Thyroid gland (tissue), 4 donors: ENCODE measurements at regions not wholly inside any gene's neighbourhood (a gene's known extent, or its start where the extent isn't known, plus 50 kb on each side); places are given as distances from the start of the nearest gene placed in this dataset.
"Not testable (repeated sequence)": the region's sequence is repeated elsewhere in the genome, so short reads cannot be mapped to it uniquely, and the experiment has no call there.

Source experiments
- DNase-seq, 2 donors: peaks; one replicate each; pipeline ENCODE4 v3.0.0-alpha.2; 2019
- H3K27ac ChIP-seq, 3 donors: fragments of 200-600 bp; sonication (generic); 1 replicate in 2 of 3; 2 replicates in 1 of 3; pipeline ENCODE4 v1.5.1; 2016 to 2019; ENCODE audit warnings: mild to moderate bottlenecking in 1 of 3, moderate library complexity in 1 of 3
- H3K27me3 ChIP-seq: fragments of 200-600 bp; sonication (generic); one replicate; pipeline ENCODE4 v1.5.1; 2019
- H3K36me3 ChIP-seq, 2 donors: fragments of 200-600 bp; sonication (generic); one replicate each; pipeline ENCODE4 v1.5.1; 2016 to 2019
- H3K4me1 ChIP-seq, 2 donors: fragments of 200-600 bp; sonication (generic); one replicate each; pipeline ENCODE4 v1.5.1; 2017 to 2019
- H3K4me3 ChIP-seq, 3 donors: fragments of 200-600 bp; sonication (generic); replicated peaks in 1 of 3; 1 replicate in 2 of 3; 2 replicates in 1 of 3; pipeline ENCODE4 v1.5.1; 2016; ENCODE audit warnings: mild to moderate bottlenecking in 1 of 3
- H3K9me3 ChIP-seq: fragments of 200-600 bp; sonication (generic); one replicate; pipeline ENCODE4 v1.5.1; 2017
- CTCF ChIP-seq, 6 experiments: fragments of 200-600 bp in 3 of 6; fragments of 450-650 bp in 3 of 6; sonication (generic) in 3 of 6; IDR thresholded peaks; one replicate each; pipeline ENCODE4 v1.5.1; 2016 to 2019; ENCODE audit warnings: antibody characterized with exemption in 6 of 6, mild to moderate bottlenecking in 2 of 6, inconsistent platforms in 1 of 6, moderate library complexity in 1 of 6
- POLR2A ChIP-seq, 2 donors: fragments of 450-650 bp; IDR thresholded peaks; one replicate each; pipeline ENCODE4 v1.6.1; 2017; ENCODE audit warnings: antibody characterized with exemption in 2 of 2, mild to moderate bottlenecking in 2 of 2, moderate library complexity in 1 of 2
- WGBS, 2 donors: methylation state at CpG; one replicate each; pipeline ENCODE4 v1.1.5; 2017; 5-methylcytosine and 5-hydroxymethylcytosine counted together
- intact Hi-C: fragments of 100-400 bp; cut with DNase I; formaldehyde crosslinking; loops from one replicate; pipeline ENCODE4 v1.15.1; 2023

- no peak for DNase-seq
- H3K9me3 ChIP-seq, result no peaks in the 10 kb centered on the region
- H3K4me1 ChIP-seq, result peaks cover 0 to 3% of the 10 kb centered on the region in 2 donors
- TF ChIP-seq CTCF (IDR thresholded peaks at IDR 0.05), result no peak
- no peak for TF ChIP-seq POLR2A (IDR thresholded peaks at IDR 0.05)
- intact Hi-C loops, result no loop called here
- no peak overlapping the region for H3K4me3 ChIP-seq
- 63 to 74% methylated on average over 4 of the region's 4 CpGs for WGBS, 2 donors
- no peaks in the 10 kb centered on the region for H3K27me3 ChIP-seq
- H3K27ac ChIP-seq, result no peak overlapping the region
- H3K36me3 ChIP-seq, result no peaks in the 10 kb centered on the region
Measured at GRCh38 chr6:11404838-11405237, 132.7 kb upstream of the TMEM170B start.

DNA sequence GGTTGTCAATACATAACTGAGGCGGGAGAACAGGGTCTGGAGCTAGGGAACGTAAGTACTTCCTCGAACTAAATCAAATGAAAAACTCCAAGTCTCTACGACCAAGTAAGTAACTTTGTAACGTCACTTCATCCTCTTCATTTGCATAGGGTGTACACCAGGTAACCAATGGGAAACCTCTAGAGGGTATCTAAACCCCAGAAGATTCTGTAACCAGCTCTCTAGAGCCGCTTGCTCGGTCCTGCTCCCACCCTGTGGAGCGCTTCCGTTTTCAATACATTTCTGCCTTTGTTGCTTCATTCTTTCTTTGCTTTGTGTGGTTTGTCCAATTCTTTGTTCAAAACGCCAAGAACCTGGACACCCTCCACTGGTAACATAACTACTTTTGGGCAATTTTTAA, 133.5 kb upstream of the TMEM170B start:
- WGBS, 2 donors, result 90 to 93% methylated on average over 10 of the region's 10 CpGs
- Histone ChIP-seq H3K27me3 (no peaks in the 10 kb centered on the region), H3K4me1 (peaks cover 0 to 7% of the 10 kb centered on the region in 2 donors), H3K9me3 (no peaks in the 10 kb centered on the region), H3K36me3 (no peaks in the 10 kb centered on the region), H3K4me3 (no peak overlapping the region), H3K27ac (no peak overlapping the region)
- TF ChIP-seq POLR2A (IDR thresholded peaks at IDR 0.05) (no peak), CTCF (IDR thresholded peaks at IDR 0.05) (no peak)
- no peak for DNase-seq
- intact Hi-C loops, result no loop called here

DNA sequence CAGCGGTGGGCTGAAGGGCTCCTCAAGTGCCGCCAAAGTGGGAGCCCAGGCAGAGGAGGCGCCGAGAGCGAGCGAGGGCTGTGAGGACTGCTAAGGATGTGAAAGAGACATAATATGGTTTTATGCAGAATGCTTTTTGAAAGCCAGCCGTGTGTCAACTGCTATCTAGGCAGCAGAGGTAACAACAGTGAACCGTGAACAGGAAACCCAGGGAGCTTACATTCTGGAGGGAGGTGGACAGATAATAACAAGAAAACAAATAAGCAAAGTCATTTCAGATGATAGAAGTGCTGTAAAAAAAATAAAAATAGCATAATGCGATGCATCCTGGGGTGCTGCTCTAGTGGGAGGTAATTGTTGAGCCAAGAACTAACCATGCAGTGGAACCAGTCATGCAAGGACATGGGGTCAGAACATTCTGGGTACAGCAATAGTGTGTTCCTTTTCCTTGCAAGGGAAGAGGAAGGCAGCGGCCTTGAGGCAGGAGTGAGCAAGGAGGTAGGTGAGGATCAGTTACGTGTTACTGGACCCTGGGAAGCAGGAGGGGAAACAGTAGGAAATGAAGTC, 134.4 kb upstream of the TMEM170B start:
- no peaks in the 10 kb centered on the region for H3K9me3 ChIP-seq
- no peak overlapping the region for H3K4me3 ChIP-seq
- peaks cover 0 to 7% of the 10 kb centered on the region in 2 donors for H3K4me1 ChIP-seq
- 86 to 90% methylated on average over 11 of the region's 11 CpGs for WGBS, 2 donors
- DNase-seq, result peak; percentile 23 to 34
- no peaks in the 10 kb centered on the region for H3K27me3 ChIP-seq
- H3K36me3 ChIP-seq, result no peaks in the 10 kb centered on the region
- H3K27ac ChIP-seq, result no peak overlapping the region
- TF ChIP-seq POLR2A (IDR thresholded peaks at IDR 0.05), result no peak
- TF ChIP-seq CTCF (IDR thresholded peaks at IDR 0.05), result no peak
- intact Hi-C loops, result no loop called here

GRCh38 chr6:11402581-11402980, 135.0 kb upstream of the TMEM170B start:
- H3K27me3 ChIP-seq, H3K4me3 ChIP-seq, intact Hi-C loops, H3K9me3 ChIP-seq, H3K27ac ChIP-seq, H3K4me1 ChIP-seq, H3K36me3 ChIP-seq, DNase-seq: not testable (repeated sequence)
- 93 to 98% methylated on average over 14 to 15 of the region's 36 CpGs for WGBS, 2 donors

GRCh38 chr6:11401954-11402353, 135.6 kb upstream of the TMEM170B start:
- H3K4me1 ChIP-seq, DNase-seq, H3K27me3 ChIP-seq, H3K9me3 ChIP-seq, H3K4me3 ChIP-seq, H3K27ac ChIP-seq, H3K36me3 ChIP-seq, intact Hi-C loops: not testable (repeated sequence)
- WGBS, 2 donors, result 85 to 86% methylated on average over 5 of the region's 5 CpGs

- no peaks in the 10 kb centered on the region for H3K9me3 ChIP-seq
- H3K4me1 ChIP-seq, result peaks cover 4% of the 10 kb centered on the region in 2 donors
- H3K36me3 ChIP-seq, result no peaks in the 10 kb centered on the region
- no peak overlapping the region for H3K4me3 ChIP-seq
- no peak for TF ChIP-seq POLR2A (IDR thresholded peaks at IDR 0.05)
- TF ChIP-seq CTCF (IDR thresholded peaks at IDR 0.05), result no peak
- no peaks in the 10 kb centered on the region for H3K27me3 ChIP-seq
- DNase-seq, result no peak
- no peak overlapping the region for H3K27ac ChIP-seq
- WGBS, 2 donors, result 79 to 82% methylated on average over 6 of the region's 6 CpGs
- intact Hi-C loops, result no loop called here
Measured at GRCh38 chr6:11398451-11399326, 138.9 kb upstream of the TMEM170B start.
